CD8-positive, alpha-beta memory T cell (primary cell): ENCODE measurements at regions not wholly inside any gene's neighbourhood (a gene's known extent, or its start where the extent isn't known, plus 50 kb on each side); places are given as distances from the start of the nearest gene placed in this dataset.
A peak's percentile ranks its signal among the peaks of the same experiment; 100 is the strongest.

Experiments used
- CTCF ChIA-PET: fragments of 350-600 bp; sonication (Branson Sonifier 250); formaldehyde crosslinking; loops from one replicate; lab custom pipeline; 2021; ENCODE audit warnings: antibody characterized with exemption; lab: Charles Lee
- POLR2A ChIA-PET: fragments of 350-600 bp; sonication (Branson Sonifier 250); formaldehyde crosslinking; loops from one replicate; lab custom pipeline; 2021; ENCODE audit warnings: antibody characterized with exemption; lab: Charles Lee
- DNase-seq, 5 donors: peaks; one replicate each; pipeline versions ENCODE4 v3.0.0 to v3.0.0-alpha.2; 2020 to 2022; ENCODE audit warnings: mixed read lengths in 1 of 5
- H3K27ac ChIP-seq: one replicate; pipeline ENCODE4 v1.7.0; 2013; ENCODE audit warnings: low read depth, mild to moderate bottlenecking, low read length, moderate library complexity
- H3K27me3 ChIP-seq: 2 replicates; pipeline ENCODE4 v1.7.0; 2013; ENCODE audit warnings: low read length, mild to moderate bottlenecking; ENCODE audit not compliant: insufficient read depth, poor library complexity, severe bottlenecking
- H3K36me3 ChIP-seq: 2 replicates; pipeline ENCODE4 v1.7.0; 2013; ENCODE audit warnings: mild to moderate bottlenecking, low read length, moderate library complexity; ENCODE audit not compliant: insufficient read depth
- H3K4me1 ChIP-seq: 2 replicates; pipeline ENCODE4 v1.7.0; 2013; ENCODE audit warnings: mild to moderate bottlenecking, low read length, moderate library complexity; ENCODE audit not compliant: insufficient read depth
- H3K4me3 ChIP-seq: 2 replicates; pipeline ENCODE4 v1.7.0; 2013; ENCODE audit warnings: mild to moderate bottlenecking, low read length
- H3K9me3 ChIP-seq: 2 replicates; pipeline ENCODE4 v1.7.0; 2013; ENCODE audit warnings: mild to moderate bottlenecking, low read length
- H3K27ac Mint-ChIP-seq, 8 donors: one replicate each; pipeline ENCODE4 v1.8.0; 2020 to 2021; ENCODE audit warnings: mixed read lengths in 8 of 8, mild to moderate bottlenecking in 6 of 8, inconsistent platforms in 3 of 8, moderate library complexity in 3 of 8
- H3K27me3 Mint-ChIP-seq, 2 donors: one replicate each; pipeline ENCODE4 v1.8.0; 2020 to 2021; ENCODE audit warnings: mixed read lengths in 2 of 2, mild to moderate bottlenecking in 1 of 2, moderate library complexity in 1 of 2
- H3K36me3 Mint-ChIP-seq, 3 donors: one replicate each; pipeline ENCODE4 v1.8.0; 2020 to 2021; ENCODE audit warnings: mixed read lengths in 3 of 3, inconsistent platforms in 1 of 3, mild to moderate bottlenecking in 1 of 3
- H3K4me1 Mint-ChIP-seq, 3 donors: one replicate each; pipeline ENCODE4 v1.8.0; 2020 to 2021; ENCODE audit warnings: mixed read lengths in 3 of 3, inconsistent platforms in 1 of 3, mild to moderate bottlenecking in 1 of 3
- H3K4me3 Mint-ChIP-seq, 7 donors: one replicate each; pipeline ENCODE4 v1.8.0; 2020 to 2021; ENCODE audit warnings: mixed read lengths in 7 of 7, mild to moderate bottlenecking in 6 of 7, moderate library complexity in 4 of 7, inconsistent platforms in 2 of 7
- H3K9me3 Mint-ChIP-seq, 5 donors: one replicate each; pipeline ENCODE4 v1.8.0; 2020 to 2022; ENCODE audit warnings: mixed read lengths in 5 of 5, mild to moderate bottlenecking in 3 of 5, moderate library complexity in 2 of 5, inconsistent platforms in 1 of 5

DNA sequence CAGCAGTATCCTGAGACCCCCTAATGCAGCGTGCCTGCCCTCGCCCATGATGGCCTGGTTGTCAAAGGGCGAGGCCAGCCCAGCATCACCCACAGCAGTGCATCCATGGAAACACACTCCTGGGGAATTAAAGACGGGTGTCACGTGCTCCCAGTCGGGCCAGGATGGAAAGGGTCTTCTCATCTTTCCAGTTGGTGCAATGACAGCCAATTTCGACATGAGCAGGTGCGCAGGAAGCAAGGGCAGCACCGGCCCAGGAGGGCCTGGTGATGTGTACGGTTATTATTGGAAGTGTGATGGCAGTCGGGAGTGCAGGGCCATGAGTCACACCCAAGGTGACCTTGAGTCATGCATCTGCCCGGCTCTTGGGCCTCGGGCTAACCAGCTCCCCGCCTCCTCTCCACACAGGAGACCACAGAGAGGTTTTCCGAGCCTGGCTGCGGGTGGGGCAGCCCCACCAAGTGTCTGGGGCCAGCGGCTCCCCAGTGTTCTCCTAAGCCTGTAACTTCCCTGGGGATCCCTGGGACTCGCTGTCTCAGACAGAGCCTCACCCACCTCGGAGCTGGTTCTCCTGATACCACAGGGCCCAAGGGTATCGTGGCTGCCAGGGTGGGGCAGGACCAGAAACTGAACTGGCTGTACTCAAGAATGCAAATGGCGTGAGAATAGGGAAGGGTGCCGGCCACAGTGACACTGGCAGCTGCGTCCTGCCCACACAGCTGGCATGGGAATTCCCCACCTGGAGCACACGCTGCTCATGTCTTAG lies 119.8 kb downstream of the SIK1 start:
- peaks cover 5 to 14% of the 10 kb centered on the region in 2 donors for H3K27me3 Mint-ChIP-seq
- no peaks in the 10 kb centered on the region for H3K4me1 ChIP-seq
- no peaks in the 10 kb centered on the region for H3K27me3 ChIP-seq
- H3K9me3 ChIP-seq, result no peaks in the 10 kb centered on the region
- H3K9me3 Mint-ChIP-seq, result no peaks in the 10 kb centered on the region
- H3K27ac ChIP-seq, result no peak overlapping the region
- POLR2A ChIA-PET, result no interaction called here
- CTCF ChIA-PET, result no interaction called here
- H3K36me3 Mint-ChIP-seq, result no peaks in the 10 kb centered on the region
- DNase-seq, result peak in 1 of 5 donors; percentile 43
- H3K4me1 Mint-ChIP-seq, result no peaks in the 10 kb centered on the region
- H3K27ac Mint-ChIP-seq, result no peak overlapping the region
- no peak overlapping the region for H3K4me3 Mint-ChIP-seq
- no peak overlapping the region for H3K4me3 ChIP-seq
- H3K36me3 ChIP-seq, result no peaks in the 10 kb centered on the region

DNA sequence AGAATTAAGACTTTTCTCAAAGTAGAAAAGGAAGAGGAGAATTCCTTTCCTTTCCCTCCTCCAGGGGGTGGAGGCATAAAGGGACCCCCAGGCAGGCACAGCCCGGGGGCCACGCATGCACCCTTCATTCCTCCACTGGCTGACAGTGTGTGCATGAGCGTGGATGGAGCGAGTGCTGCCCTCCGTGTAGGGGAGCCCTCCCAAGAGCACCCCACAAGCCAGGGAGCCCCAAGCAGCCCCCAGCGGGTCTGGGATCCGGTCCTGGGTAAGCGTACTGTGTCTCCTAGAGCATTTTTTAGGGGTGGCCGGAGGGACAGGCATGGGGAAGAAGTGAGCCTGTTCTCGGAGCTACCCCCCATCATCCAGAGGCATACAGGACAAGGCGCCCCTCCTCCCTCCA lies 120.5 kb downstream of the SIK1 start:
- DNase-seq, result peak in 1 of 5 donors; percentile 43
- no peaks in the 10 kb centered on the region for H3K4me1 ChIP-seq
- ChIA-PET CTCF (no interaction called here), POLR2A (no interaction called here)
- Mint-ChIP-seq H3K4me1 (no peaks in the 10 kb centered on the region), H3K27ac (no peak overlapping the region), H3K27me3 (peaks cover 5 to 14% of the 10 kb centered on the region in 2 donors), H3K9me3 (no peaks in the 10 kb centered on the region), H3K36me3 (no peaks in the 10 kb centered on the region), H3K4me3 (no peak overlapping the region)
- H3K9me3 ChIP-seq, result no peaks in the 10 kb centered on the region
- H3K4me3 ChIP-seq, result no peak overlapping the region
- no peak overlapping the region for H3K27ac ChIP-seq
- no peaks in the 10 kb centered on the region for H3K36me3 ChIP-seq
- no peaks in the 10 kb centered on the region for H3K27me3 ChIP-seq

DNA sequence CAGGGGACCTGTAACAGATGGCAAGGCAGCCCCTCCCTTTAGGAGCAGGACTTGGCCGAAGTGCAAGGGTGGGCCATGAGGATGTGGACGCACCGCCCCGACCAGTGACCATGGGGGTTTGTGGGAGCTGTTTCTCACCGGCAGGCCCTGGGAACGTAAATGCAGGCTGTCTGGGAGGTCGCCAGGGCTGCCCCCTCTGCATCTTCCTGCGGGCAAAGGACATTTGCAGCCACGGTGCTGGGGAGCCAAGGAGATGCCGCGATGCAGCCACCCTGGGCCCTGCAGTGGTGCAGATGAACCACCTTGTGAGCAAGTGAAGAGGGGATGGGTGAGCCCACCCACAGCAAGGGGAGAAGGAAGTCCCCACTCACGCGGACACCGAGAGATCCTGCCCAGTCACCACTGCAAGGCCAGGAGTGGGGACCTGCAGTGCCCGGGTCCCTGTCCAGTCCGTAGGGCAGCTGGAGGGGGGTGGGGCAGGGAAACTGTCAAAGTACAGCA lies 121.1 kb downstream of the SIK1 start:
- Histone ChIP-seq H3K27ac (no peak overlapping the region), H3K36me3 (no peaks in the 10 kb centered on the region), H3K9me3 (no peaks in the 10 kb centered on the region), H3K4me1 (no peaks in the 10 kb centered on the region), H3K27me3 (no peaks in the 10 kb centered on the region), H3K4me3 (no peak overlapping the region)
- Mint-ChIP-seq H3K4me1 (no peaks in the 10 kb centered on the region), H3K4me3 (no peak overlapping the region), H3K36me3 (no peaks in the 10 kb centered on the region), H3K27ac (no peak overlapping the region), H3K27me3 (peaks cover 5 to 14% of the 10 kb centered on the region in 2 donors), H3K9me3 (no peaks in the 10 kb centered on the region)
- POLR2A ChIA-PET, result no interaction called here
- DNase-seq, result peak in 1 of 5 donors; percentile 26
- CTCF ChIA-PET, result no interaction called here

DNA sequence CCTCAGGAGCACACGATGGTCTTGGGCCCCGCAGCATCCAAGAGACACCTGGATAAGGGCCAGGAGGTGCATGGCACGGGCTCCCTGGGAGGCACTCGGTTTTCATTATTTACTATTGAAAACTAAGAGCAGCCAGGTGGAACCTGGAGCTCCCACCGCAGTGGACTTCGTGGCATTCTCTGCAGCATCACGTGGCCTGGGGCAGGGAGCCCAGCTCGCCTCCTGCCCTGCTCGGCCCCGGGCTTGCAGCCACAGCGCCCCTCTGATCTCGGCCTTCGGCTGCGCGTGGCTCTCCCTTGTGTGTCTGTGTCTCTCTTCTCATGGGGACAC lies 121.6 kb downstream of the SIK1 start:
- no peaks in the 10 kb centered on the region for H3K36me3 ChIP-seq
- no peaks in the 10 kb centered on the region for H3K36me3 Mint-ChIP-seq
- CTCF ChIA-PET, result no interaction called here
- POLR2A ChIA-PET, result no interaction called here
- no peaks in the 10 kb centered on the region for H3K27me3 ChIP-seq
- peak in 1 of 5 donors; percentile 16 for DNase-seq
- H3K27me3 Mint-ChIP-seq, result peaks cover 5 to 14% of the 10 kb centered on the region in 2 donors
- H3K4me3 ChIP-seq, result no peak overlapping the region
- H3K4me1 Mint-ChIP-seq, result no peaks in the 10 kb centered on the region
- no peaks in the 10 kb centered on the region for H3K9me3 ChIP-seq
- H3K27ac Mint-ChIP-seq, result peak overlapping the region in 1 of 8 donors; percentile 37
- H3K27ac ChIP-seq, result no peak overlapping the region
- no peak overlapping the region for H3K4me3 Mint-ChIP-seq
- H3K4me1 ChIP-seq, result no peaks in the 10 kb centered on the region
- H3K9me3 Mint-ChIP-seq, result no peaks in the 10 kb centered on the region

DNA sequence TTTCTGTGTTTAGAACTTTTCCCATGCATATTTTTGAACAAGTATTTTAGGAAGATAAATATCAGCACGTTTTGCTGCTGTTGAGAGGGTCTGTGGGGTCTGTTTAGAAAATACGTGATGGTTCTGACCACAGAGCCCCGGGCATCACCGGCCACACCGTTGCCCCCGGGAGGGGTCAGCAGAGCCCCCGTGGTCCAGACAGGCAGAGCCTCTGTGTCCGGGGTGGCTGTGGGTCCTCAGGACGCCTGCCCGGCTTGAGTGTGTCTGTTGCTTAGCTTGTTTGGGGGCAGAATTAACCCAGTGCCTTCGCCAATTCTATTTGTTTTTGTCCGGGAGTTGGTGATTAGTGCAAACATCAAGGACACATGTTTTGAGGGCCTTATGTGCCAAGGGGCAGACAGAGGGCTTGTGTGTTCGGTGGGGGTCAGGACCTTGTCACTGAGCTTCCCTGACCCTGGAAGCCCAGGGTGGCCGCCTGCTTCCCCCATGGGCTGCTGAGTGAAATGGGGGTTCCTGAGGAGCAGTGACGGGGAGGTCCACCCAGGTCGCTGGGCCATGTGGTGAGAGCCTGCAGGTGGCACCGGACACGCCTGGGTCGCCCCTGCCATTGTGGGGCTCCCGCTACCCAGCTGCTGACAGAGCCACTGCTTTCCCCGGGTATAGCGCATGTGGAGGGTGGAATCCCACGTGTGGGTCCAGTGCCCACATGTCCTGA lies 122.2 kb downstream of the SIK1 start:
- Mint-ChIP-seq H3K27ac (peak overlapping the region in 1 of 8 donors; percentile 40), H3K4me3 (no peak overlapping the region), H3K9me3 (no peaks in the 10 kb centered on the region), H3K4me1 (no peaks in the 10 kb centered on the region), H3K27me3 (peaks cover 5 to 14% of the 10 kb centered on the region in 2 donors), H3K36me3 (no peaks in the 10 kb centered on the region)
- H3K4me1 ChIP-seq, result no peaks in the 10 kb centered on the region
- H3K27me3 ChIP-seq, result no peaks in the 10 kb centered on the region
- H3K27ac ChIP-seq, result no peak overlapping the region
- ChIA-PET POLR2A (no interaction called here), CTCF (no interaction called here)
- no peak overlapping the region for H3K4me3 ChIP-seq
- no peaks in the 10 kb centered on the region for H3K36me3 ChIP-seq
- H3K9me3 ChIP-seq, result no peaks in the 10 kb centered on the region
- peak in 1 of 5 donors; percentile 31 for DNase-seq

DNA sequence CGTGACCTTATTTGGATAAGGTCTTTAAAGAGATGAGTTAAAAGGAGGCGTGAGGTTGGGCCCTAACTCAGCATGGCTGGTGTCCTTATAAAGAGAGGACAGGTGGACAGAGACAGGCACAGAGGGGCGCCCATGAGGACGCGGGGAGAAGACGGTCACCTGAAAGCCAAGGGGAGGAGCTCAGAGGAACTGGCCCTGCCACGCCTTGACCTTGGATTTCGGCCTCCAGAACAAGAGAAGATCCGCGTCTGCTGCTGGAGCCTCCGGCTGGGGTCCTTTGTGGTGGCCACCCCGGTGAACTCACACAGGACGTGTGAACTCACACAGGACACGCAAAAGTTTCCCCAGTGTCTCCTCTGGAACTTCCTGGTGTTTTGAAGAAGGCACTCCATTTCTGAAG lies 122.7 kb downstream of the SIK1 start:
- Mint-ChIP-seq H3K36me3 (no peaks in the 10 kb centered on the region), H3K27me3 (peaks cover 5 to 14% of the 10 kb centered on the region in 2 donors), H3K4me3 (no peak overlapping the region), H3K9me3 (no peaks in the 10 kb centered on the region), H3K4me1 (no peaks in the 10 kb centered on the region), H3K27ac (peak overlapping the region in 2 of 8 donors; percentile 36 to 40)
- peak in 1 of 5 donors; percentile 14 for DNase-seq
- CTCF ChIA-PET, result no interaction called here
- Histone ChIP-seq H3K27ac (no peak overlapping the region), H3K4me3 (no peak overlapping the region), H3K36me3 (no peaks in the 10 kb centered on the region), H3K4me1 (no peaks in the 10 kb centered on the region), H3K27me3 (no peaks in the 10 kb centered on the region), H3K9me3 (no peaks in the 10 kb centered on the region)
- POLR2A ChIA-PET, result no interaction called here

DNA sequence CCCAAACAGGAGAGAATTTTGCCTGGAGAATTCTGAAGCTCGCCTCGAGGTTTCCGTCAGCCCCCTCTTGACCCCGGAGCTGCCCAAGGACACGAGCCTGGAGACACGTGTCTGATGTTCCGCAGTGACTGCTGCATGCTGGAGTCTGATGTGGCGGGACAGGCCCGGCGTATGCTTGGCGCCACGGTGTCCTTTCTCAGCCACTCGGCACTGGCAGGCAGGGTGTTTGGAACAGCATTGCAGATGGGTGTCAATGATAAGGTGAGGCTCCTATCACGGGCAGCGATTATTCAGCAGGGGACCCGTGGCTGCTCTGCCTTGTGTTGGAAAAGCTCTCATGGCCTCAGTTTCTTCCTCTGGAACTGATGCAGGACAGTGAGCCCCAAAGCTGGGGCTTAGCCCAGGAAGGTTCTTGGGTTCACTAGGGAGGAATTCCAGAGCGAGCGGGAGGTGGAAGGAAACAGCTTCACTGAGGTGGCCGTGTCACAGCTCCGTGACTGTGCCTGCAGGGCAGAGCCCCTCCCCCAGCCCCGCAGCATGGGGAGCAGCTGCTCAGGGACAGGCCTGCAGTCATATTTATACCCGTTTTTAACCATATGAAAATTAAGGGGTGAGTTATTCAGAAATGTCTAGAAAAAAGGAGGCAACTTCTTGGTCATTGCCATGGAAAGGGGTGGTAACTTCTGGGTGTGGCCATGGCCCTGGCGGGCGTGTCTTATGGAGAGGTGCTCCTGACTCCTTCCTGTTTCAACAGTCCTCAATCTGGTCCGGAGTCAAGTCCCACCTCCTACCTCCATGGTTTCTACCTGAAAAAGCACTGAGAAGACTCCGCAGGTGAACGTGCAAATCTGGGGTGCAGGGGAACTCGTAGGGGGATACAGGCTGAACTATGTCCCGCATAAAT lies 123.4 kb downstream of the SIK1 start:
- H3K4me1 Mint-ChIP-seq, result no peaks in the 10 kb centered on the region
- H3K27ac Mint-ChIP-seq, result peak overlapping the region in 2 of 8 donors; percentile 36 to 39
- no peak overlapping the region for H3K4me3 ChIP-seq
- H3K9me3 ChIP-seq, result no peaks in the 10 kb centered on the region
- CTCF ChIA-PET, result no interaction called here
- H3K4me3 Mint-ChIP-seq, result no peak overlapping the region
- H3K9me3 Mint-ChIP-seq, result no peaks in the 10 kb centered on the region
- no peaks in the 10 kb centered on the region for H3K36me3 ChIP-seq
- H3K36me3 Mint-ChIP-seq, result no peaks in the 10 kb centered on the region
- POLR2A ChIA-PET, result no interaction called here
- peaks cover 9 to 14% of the 10 kb centered on the region in 2 donors for H3K27me3 Mint-ChIP-seq
- no peaks in the 10 kb centered on the region for H3K4me1 ChIP-seq
- DNase-seq, result peak in 1 of 5 donors; percentile 32
- H3K27me3 ChIP-seq, result no peaks in the 10 kb centered on the region
- no peak overlapping the region for H3K27ac ChIP-seq
